ENCODE measurements at regions not wholly inside any gene's neighbourhood (a gene's known extent, or its start where the extent isn't known, plus 50 kb on each side); places are given as distances from the start of the nearest gene placed in this dataset.

GRCh38 chrX:45980726-45981125 lies 564.5 kb downstream of the ZNF674 start:
- DNase-seq: no peak
- in situ Hi-C loops (cut with HindIII; ENCODE audit: low pct_ligation_motif_present, low pct_unique_long_range_greater_than_20kb, low sequenced_read_pairs): no loop called here

GRCh38 chrX:45975633-45976032 lies 569.6 kb downstream of the ZNF674 start:
- in situ Hi-C loops (cut with HindIII; ENCODE audit: low pct_ligation_motif_present, low pct_unique_long_range_greater_than_20kb, low sequenced_read_pairs): no loop called here
- DNase-seq: no peak

- in situ Hi-C loops (cut with HindIII; ENCODE audit: low pct_ligation_motif_present, low pct_unique_long_range_greater_than_20kb, low sequenced_read_pairs): no loop called here
- DNase-seq: no peak
Measured at GRCh38 chrX:45972636-45973035, 572.6 kb downstream of the ZNF674 start.

GRCh38 chrX:45959567-45959966 lies 585.7 kb downstream of the ZNF674 start:
- DNase-seq: no peak
- in situ Hi-C loops (cut with HindIII; ENCODE audit: low pct_ligation_motif_present, low pct_unique_long_range_greater_than_20kb, low sequenced_read_pairs): no loop called here

GRCh38 chrX:45956191-45956870 lies 588.9 kb downstream of the ZNF674 start:
- in situ Hi-C loops (cut with HindIII; ENCODE audit: low pct_ligation_motif_present, low pct_unique_long_range_greater_than_20kb, low sequenced_read_pairs): no loop called here
- no peak for DNase-seq

- in situ Hi-C loops (cut with HindIII; ENCODE audit: low pct_ligation_motif_present, low pct_unique_long_range_greater_than_20kb, low sequenced_read_pairs): no loop called here
- no peak for DNase-seq
Measured at GRCh38 chrX:45955661-45956060, 589.6 kb downstream of the ZNF674 start.

- in situ Hi-C loops (cut with HindIII; ENCODE audit: low pct_ligation_motif_present, low pct_unique_long_range_greater_than_20kb, low sequenced_read_pairs): no loop called here
- no peak for DNase-seq
Measured at GRCh38 chrX:45954026-45954425, 591.2 kb downstream of the ZNF674 start.

- no peak for DNase-seq
- in situ Hi-C loops (cut with HindIII; ENCODE audit: low pct_ligation_motif_present, low pct_unique_long_range_greater_than_20kb, low sequenced_read_pairs): no loop called here
Measured at GRCh38 chrX:45952030-45952429, 593.2 kb downstream of the ZNF674 start.

- no peak for DNase-seq
- in situ Hi-C loops (cut with HindIII; ENCODE audit: low pct_ligation_motif_present, low pct_unique_long_range_greater_than_20kb, low sequenced_read_pairs): no loop called here
Measured at GRCh38 chrX:45935408-45935807, 609.8 kb downstream of the ZNF674 start.

GRCh38 chrX:45912316-45912715 lies 632.9 kb downstream of the ZNF674 start:
- DNase-seq: no peak
- in situ Hi-C loops (cut with HindIII; ENCODE audit: low pct_ligation_motif_present, low pct_unique_long_range_greater_than_20kb, low sequenced_read_pairs): no loop called here

- in situ Hi-C loops (cut with HindIII; ENCODE audit: low pct_ligation_motif_present, low pct_unique_long_range_greater_than_20kb, low sequenced_read_pairs): no loop called here
- no peak for DNase-seq
Measured at GRCh38 chrX:45907786-45908185, 637.4 kb downstream of the ZNF674 start.

GRCh38 chrX:45903781-45904201 lies 641.4 kb downstream of the ZNF674 start:
- no peak for DNase-seq
- in situ Hi-C loops (cut with HindIII; ENCODE audit: low pct_ligation_motif_present, low pct_unique_long_range_greater_than_20kb, low sequenced_read_pairs): no loop called here

GRCh38 chrX:45900766-45901615 lies 644.2 kb downstream of the ZNF674 start:
- DNase-seq: no peak
- in situ Hi-C loops (cut with HindIII; ENCODE audit: low pct_ligation_motif_present, low pct_unique_long_range_greater_than_20kb, low sequenced_read_pairs): no loop called here

- in situ Hi-C loops (cut with HindIII; ENCODE audit: low pct_ligation_motif_present, low pct_unique_long_range_greater_than_20kb, low sequenced_read_pairs): no loop called here
- DNase-seq: no peak
Measured at GRCh38 chrX:45894864-45895645, 650.2 kb downstream of the ZNF674 start.

- DNase-seq: no peak
- in situ Hi-C loops (cut with HindIII; ENCODE audit: low pct_ligation_motif_present, low pct_unique_long_range_greater_than_20kb, low sequenced_read_pairs): no loop called here
Measured at GRCh38 chrX:45889471-45889870, 655.8 kb downstream of the ZNF674 start.

GRCh38 chrX:45888518-45888917 lies 656.7 kb downstream of the ZNF674 start:
- in situ Hi-C loops (cut with HindIII; ENCODE audit: low pct_ligation_motif_present, low pct_unique_long_range_greater_than_20kb, low sequenced_read_pairs): no loop called here

GRCh38 chrX:45885931-45886330 lies 659.3 kb downstream of the ZNF674 start:
- in situ Hi-C loops (cut with HindIII; ENCODE audit: low pct_ligation_motif_present, low pct_unique_long_range_greater_than_20kb, low sequenced_read_pairs): no loop called here

More at GRCh38 chrX:45888518-45888917, 656.7 kb downstream of the ZNF674 start:
- no peak for DNase-seq

GRCh38 chrX:45879512-45879911 lies 665.7 kb downstream of the ZNF674 start:
- in situ Hi-C loops (cut with HindIII; ENCODE audit: low pct_ligation_motif_present, low pct_unique_long_range_greater_than_20kb, low sequenced_read_pairs): no loop called here
- DNase-seq: no peak

More at GRCh38 chrX:45885931-45886330, 659.3 kb downstream of the ZNF674 start:
- DNase-seq: no peak

GRCh38 chrX:45876206-45876605 lies 669.0 kb downstream of the ZNF674 start:
- in situ Hi-C loops (cut with HindIII; ENCODE audit: low pct_ligation_motif_present, low pct_unique_long_range_greater_than_20kb, low sequenced_read_pairs): no loop called here
- no peak for DNase-seq
